ENCODE measurements at regions not wholly inside any gene's neighbourhood (a gene's known extent, or its start where the extent isn't known, plus 50 kb on each side); places are given as distances from the start of the nearest gene placed in this dataset.
A peak's percentile ranks its signal among the peaks of the same experiment; 100 is the strongest.
"Not testable (repeated sequence)": the region's sequence is repeated elsewhere in the genome, so short reads cannot be mapped to it uniquely, and the experiment has no call there.

DNA sequence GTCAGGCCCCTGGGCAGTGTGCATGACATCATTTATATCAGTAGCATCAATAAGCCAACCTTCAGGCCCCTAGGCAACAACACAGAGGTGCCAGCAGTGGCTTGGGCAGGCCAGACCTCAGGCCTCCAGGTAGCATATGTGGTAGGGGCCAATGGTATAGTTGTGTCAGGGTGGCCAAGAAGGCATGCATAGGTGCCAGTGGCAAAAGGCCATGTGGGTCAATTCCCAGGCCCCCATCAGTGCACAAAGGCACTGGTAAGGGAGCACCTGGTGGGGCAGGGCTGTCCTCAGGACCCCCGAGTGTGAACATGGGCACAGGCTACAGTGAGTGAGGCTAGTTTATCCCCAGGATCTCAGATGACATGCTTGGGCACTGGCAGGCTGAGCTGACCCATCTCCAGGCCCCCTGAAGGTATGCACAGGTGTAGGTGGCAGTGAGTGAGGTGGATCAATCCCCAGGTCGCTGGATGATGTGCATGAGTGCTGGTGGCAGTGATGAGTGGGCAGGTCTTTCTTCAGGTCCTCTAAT lies 244.1 kb upstream of the ZNF385D start:
- DNase-seq = no peak

DNA sequence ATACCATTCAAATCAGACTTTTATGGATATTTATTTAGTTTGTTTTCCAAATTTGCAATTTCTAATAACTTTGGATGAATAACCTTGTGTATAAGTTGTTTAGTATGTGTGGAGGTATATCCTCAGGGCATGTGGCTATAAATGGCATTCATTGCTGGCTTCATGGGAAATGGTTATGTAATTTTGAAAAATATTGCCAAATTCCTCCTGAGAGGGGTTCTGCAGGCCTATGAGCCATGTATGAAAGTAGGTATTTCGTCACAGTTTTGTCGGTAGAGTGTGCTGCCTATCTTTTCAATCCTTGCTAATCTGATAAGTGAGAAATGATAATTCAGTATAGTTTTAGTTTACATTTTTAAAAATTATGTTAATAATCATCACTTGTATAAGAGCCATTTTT lies 256.4 kb upstream of the ZNF385D start:
- no peak for DNase-seq

- DNase-seq = no peak
Observed at GRCh38 chr3:22010997-22011396, 260.0 kb upstream of the ZNF385D start.

GRCh38 chr3:22012471-22012870 lies 261.5 kb upstream of the ZNF385D start:
- no peak for DNase-seq

DNA sequence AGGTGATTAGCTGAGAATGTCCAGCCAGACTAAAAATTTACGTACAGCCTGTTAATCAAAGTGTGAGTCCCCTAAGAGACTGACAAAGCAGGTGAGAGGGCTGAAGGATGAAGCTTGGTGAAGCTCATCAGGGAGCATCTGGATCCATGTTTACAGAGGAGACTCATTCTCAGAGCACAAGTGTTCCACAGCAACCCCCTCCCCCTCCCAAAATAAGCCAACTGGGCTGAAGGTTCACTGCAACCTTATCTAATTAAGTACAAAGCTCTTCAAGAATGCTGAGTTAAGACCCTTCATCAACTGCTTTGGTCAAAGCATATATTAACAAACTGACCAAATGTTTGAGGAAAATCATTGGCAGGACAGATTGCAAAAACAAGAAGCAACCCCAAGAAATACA lies 262.6 kb upstream of the ZNF385D start:
- DNase-seq = no peak

- no peak for DNase-seq
Observed at GRCh38 chr3:22016197-22016596, 265.2 kb upstream of the ZNF385D start.

- not testable (repeated sequence) for DNase-seq
Observed at GRCh38 chr3:22024638-22025037, 273.6 kb upstream of the ZNF385D start.

DNA sequence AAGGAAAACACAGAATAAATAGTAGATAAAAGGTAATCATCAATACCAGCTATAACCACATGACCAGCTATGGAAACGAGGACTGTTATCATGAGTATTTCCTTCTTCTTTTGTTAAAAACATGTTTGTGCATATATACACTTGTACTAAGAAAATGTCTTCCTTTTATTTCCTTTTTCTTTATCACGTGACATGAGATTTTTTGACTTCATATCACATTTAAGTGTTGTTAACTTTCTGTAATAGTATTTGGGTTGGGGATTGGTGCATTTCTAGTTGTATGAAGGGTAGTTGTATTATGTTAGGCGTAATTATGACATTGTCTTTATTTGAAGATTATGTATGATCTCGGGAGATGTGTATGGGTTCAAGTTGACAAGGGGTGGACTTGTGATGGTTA lies 278.5 kb upstream of the ZNF385D start:
- no peak for DNase-seq

GRCh38 chr3:22039161-22039560 lies 288.2 kb upstream of the ZNF385D start:
- DNase-seq = no peak

GRCh38 chr3:22040150-22040549 lies 289.1 kb upstream of the ZNF385D start:
- DNase-seq = no peak

- DNase-seq = no peak
Observed at GRCh38 chr3:22045882-22046281, 294.9 kb upstream of the ZNF385D start.

DNA sequence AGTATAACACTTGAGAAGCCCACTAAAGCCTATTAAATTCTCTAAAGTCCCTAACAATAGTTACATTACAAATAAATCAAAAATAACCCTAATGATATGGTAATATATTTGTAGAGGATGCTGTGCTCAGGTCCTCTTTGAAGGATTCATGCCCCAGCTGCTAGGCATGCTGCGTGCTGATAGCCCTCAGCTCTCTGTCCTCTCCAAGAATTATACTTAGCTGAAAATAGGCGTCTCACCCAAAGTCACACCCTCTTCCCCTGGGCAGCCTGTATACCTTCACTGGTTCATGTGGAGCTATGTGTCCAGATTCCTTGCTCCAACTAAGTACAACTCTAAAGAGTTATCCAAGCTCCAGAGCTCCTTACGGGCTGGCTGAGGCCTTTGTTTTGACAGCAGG lies 312.5 kb upstream of the ZNF385D start:
- no peak for DNase-seq

GRCh38 chr3:22068619-22069018 lies 317.6 kb upstream of the ZNF385D start:
- DNase-seq = no peak

GRCh38 chr3:22088204-22088603 lies 337.2 kb upstream of the ZNF385D start:
- no peak for DNase-seq

- peak in 1 of 2 experiments; percentile 24 for DNase-seq
Observed at GRCh38 chr3:22089284-22089683, 338.3 kb upstream of the ZNF385D start.

- DNase-seq = no peak
Observed at GRCh38 chr3:22091329-22091728, 340.3 kb upstream of the ZNF385D start.

DNA sequence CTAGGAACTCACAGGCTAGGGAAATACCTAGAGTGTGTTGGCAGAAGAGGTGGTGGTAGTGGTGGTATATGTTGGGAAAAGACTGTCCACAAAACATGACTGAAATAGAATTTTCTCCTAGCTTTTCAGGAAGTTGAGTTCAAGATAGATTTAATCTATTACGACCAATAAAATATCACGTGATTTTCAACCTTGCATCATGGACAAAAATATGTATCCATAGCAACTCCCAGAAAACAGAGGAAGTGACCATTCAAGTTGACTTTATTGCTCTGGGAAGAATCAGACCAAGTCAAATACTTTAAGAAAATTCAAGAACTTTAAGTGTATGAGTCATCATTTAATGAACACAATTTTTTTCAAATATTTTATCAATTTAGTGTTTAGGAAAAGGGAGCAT lies 347.0 kb upstream of the ZNF385D start:
- no peak for DNase-seq

GRCh38 chr3:22101351-22101750 lies 350.3 kb upstream of the ZNF385D start:
- no peak for DNase-seq

DNA sequence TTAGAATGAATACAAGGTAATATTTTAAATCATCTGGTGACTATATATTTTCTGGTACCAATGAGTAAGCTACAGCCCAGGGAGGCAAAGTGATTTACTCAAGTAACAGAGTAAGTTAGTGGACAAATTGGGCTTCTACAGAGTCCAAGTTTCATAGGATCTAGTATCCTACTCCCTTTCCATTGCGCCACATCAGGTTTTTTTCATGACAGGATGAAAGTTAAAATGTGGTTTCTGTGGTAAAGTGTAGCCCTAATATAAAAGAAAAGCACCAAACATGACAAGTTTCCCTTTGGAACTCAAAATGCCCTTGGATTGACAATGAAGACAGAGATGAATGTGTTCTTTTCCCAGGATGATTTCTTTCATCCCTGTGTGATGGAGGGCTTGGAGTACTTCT lies 350.8 kb upstream of the ZNF385D start:
- no peak for DNase-seq

- DNase-seq = no peak
Observed at GRCh38 chr3:22103423-22103822, 352.4 kb upstream of the ZNF385D start.

GRCh38 chr3:22106213-22106896 lies 355.3 kb upstream of the ZNF385D start:
- DNase-seq = no peak

DNA sequence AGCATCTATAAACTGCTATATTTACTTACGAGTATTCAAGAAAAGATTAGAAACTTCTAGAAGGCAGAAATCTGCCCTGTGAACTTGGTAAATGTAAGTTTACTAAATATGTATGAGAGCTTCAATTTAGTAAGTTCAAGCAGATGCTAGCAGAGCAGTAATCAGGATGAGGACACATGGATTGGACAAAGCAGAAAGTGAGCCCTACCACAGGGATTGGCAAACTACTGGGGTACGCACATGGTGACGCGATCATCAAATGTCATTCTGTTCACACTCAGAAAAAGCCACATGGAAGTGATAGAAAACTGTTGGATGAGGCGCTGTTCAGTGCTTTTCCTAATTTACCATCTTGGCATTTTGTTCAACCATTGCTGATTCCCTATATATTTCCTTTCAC lies 360.2 kb upstream of the ZNF385D start:
- no peak for DNase-seq

DNA sequence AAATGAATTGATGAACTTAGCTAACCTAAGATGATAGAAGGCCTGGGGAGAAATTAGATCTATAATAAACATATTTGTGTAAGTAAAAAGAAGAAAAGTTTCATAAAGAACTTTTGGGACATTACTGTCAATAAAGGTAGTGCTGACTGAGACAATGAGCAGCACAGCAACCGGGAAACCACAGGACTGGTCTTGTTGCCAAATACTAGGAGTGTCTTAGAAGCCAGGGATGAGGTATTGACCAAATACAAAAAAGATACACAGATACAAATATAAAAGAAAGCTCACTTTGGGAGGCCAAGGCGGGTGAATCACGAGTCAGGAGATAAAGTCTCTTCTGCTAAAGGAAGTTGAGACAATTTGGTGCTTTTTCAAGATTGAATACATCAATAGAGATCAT lies 362.4 kb upstream of the ZNF385D start:
- no peak for DNase-seq

- no peak for DNase-seq
Observed at GRCh38 chr3:22115581-22115980, 364.6 kb upstream of the ZNF385D start.

- no peak for DNase-seq
Observed at GRCh38 chr3:22117091-22117490, 366.1 kb upstream of the ZNF385D start.

All from NCI-H446 (cell line).